K562 (cell line): ENCODE measurements at regions not wholly inside any gene's neighbourhood (a gene's known extent, or its start where the extent isn't known, plus 50 kb on each side); places are given as distances from the start of the nearest gene placed in this dataset.

ENCODE experiments used
- FUS ChIP-seq: fragments of 200-400 bp; formaldehyde crosslinking; optimal IDR thresholded peaks from 2 replicates; pipeline ENCODE3; 2017; ENCODE audit warnings: low read depth, low read length
- IRF2 ChIP-seq: sonication (generic); formaldehyde crosslinking; IDR thresholded peaks from 2 replicates; pipeline ENCODE4 v1.8.1; 2022; ENCODE audit warnings: mild to moderate bottlenecking, missing genetic modification reagents
- KDM2B ChIP-seq: fragments of 250-450 bp; sonication (Bioruptor Pico); IDR thresholded peaks from 2 replicates; pipeline ENCODE4 v1.8.0; 2021; ENCODE audit warnings: mild to moderate bottlenecking, moderate library complexity
- L3MBTL2 ChIP-seq: fragments of 450-650 bp; IDR thresholded peaks from 2 replicates; pipeline ENCODE4 v1.6.1; 2016; ENCODE audit warnings: mild to moderate bottlenecking, moderate library complexity
- NCOR1 ChIP-seq: fragments of 450-650 bp; IDR thresholded peaks from 2 replicates; pipeline ENCODE4 v1.6.1; 2016; ENCODE audit warnings: mild to moderate bottlenecking, moderate library complexity
- SMAD1 ChIP-seq: fragments of 150-350 bp; IDR thresholded peaks from 2 replicates; pipeline ENCODE4 v1.6.1; 2014; ENCODE audit warnings: low read length, low read depth; ENCODE audit not compliant: partially characterized antibody
- STAG1 ChIP-seq: sonication (generic); formaldehyde crosslinking; IDR thresholded peaks from 2 replicates; pipeline ENCODE4 v1.5.0; 2020; ENCODE audit warnings: missing genetic modification reagents, borderline replicate concordance
- TRIM24 ChIP-seq, 2 experiments: fragments of 450-650 bp; IDR thresholded peaks; 2 replicates each; pipeline ENCODE4 v1.6.1; 2016
- ZNF561 ChIP-seq: fragments of 450-650 bp; formaldehyde crosslinking; conservative IDR thresholded peaks from 2 replicates; pipeline ENCODE4 v1.4.0; 2020; ENCODE audit warnings: mild to moderate bottlenecking, moderate library complexity
- TF ChIP-seq, protein P1 (sequence below): fragments of 200-600 bp; sonication (generic); IDR thresholded peaks from one replicate; pipeline ENCODE4 v1.6.1; 2012; ENCODE audit warnings: mild to moderate bottlenecking, low read depth, low read length, inconsistent platforms
- TF ChIP-seq, protein P2 (sequence below): sonication (generic); formaldehyde crosslinking; IDR thresholded peaks from 2 replicates; pipeline ENCODE4 v1.9.0; 2022; ENCODE audit warnings: mild to moderate bottlenecking, missing genetic modification reagents

DNA sequence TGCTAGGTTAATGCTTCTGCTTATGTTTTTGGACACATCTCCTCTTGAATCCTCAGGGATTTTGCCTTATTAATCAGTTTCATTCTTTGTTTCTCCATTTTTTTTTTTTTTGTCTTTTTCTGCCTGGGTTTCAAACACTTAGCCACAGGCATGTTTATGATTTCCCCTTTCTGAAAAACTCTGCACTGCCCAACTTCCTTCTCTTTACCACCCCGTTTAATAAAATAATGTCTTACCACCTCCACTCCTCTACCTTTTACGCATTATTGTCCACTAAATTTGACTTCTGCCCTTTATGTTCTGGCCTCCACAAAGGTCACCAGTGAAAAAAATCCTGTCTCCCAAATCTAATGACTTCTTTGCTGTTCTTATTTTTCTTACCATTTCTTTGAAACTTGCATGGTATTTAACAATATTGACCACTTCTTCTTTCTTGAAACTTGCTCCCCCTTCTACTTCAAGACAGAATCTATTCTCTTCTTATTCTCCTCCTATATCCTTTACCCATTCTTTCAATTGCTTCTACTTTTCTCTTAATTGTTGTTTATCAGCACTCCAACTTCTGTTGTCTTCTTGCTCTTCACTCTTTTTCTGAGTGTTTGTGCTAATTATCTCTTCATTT, 150.3 kb downstream of the TNFSF18 start (continued):
- TF ChIP-seq, protein P1, sequence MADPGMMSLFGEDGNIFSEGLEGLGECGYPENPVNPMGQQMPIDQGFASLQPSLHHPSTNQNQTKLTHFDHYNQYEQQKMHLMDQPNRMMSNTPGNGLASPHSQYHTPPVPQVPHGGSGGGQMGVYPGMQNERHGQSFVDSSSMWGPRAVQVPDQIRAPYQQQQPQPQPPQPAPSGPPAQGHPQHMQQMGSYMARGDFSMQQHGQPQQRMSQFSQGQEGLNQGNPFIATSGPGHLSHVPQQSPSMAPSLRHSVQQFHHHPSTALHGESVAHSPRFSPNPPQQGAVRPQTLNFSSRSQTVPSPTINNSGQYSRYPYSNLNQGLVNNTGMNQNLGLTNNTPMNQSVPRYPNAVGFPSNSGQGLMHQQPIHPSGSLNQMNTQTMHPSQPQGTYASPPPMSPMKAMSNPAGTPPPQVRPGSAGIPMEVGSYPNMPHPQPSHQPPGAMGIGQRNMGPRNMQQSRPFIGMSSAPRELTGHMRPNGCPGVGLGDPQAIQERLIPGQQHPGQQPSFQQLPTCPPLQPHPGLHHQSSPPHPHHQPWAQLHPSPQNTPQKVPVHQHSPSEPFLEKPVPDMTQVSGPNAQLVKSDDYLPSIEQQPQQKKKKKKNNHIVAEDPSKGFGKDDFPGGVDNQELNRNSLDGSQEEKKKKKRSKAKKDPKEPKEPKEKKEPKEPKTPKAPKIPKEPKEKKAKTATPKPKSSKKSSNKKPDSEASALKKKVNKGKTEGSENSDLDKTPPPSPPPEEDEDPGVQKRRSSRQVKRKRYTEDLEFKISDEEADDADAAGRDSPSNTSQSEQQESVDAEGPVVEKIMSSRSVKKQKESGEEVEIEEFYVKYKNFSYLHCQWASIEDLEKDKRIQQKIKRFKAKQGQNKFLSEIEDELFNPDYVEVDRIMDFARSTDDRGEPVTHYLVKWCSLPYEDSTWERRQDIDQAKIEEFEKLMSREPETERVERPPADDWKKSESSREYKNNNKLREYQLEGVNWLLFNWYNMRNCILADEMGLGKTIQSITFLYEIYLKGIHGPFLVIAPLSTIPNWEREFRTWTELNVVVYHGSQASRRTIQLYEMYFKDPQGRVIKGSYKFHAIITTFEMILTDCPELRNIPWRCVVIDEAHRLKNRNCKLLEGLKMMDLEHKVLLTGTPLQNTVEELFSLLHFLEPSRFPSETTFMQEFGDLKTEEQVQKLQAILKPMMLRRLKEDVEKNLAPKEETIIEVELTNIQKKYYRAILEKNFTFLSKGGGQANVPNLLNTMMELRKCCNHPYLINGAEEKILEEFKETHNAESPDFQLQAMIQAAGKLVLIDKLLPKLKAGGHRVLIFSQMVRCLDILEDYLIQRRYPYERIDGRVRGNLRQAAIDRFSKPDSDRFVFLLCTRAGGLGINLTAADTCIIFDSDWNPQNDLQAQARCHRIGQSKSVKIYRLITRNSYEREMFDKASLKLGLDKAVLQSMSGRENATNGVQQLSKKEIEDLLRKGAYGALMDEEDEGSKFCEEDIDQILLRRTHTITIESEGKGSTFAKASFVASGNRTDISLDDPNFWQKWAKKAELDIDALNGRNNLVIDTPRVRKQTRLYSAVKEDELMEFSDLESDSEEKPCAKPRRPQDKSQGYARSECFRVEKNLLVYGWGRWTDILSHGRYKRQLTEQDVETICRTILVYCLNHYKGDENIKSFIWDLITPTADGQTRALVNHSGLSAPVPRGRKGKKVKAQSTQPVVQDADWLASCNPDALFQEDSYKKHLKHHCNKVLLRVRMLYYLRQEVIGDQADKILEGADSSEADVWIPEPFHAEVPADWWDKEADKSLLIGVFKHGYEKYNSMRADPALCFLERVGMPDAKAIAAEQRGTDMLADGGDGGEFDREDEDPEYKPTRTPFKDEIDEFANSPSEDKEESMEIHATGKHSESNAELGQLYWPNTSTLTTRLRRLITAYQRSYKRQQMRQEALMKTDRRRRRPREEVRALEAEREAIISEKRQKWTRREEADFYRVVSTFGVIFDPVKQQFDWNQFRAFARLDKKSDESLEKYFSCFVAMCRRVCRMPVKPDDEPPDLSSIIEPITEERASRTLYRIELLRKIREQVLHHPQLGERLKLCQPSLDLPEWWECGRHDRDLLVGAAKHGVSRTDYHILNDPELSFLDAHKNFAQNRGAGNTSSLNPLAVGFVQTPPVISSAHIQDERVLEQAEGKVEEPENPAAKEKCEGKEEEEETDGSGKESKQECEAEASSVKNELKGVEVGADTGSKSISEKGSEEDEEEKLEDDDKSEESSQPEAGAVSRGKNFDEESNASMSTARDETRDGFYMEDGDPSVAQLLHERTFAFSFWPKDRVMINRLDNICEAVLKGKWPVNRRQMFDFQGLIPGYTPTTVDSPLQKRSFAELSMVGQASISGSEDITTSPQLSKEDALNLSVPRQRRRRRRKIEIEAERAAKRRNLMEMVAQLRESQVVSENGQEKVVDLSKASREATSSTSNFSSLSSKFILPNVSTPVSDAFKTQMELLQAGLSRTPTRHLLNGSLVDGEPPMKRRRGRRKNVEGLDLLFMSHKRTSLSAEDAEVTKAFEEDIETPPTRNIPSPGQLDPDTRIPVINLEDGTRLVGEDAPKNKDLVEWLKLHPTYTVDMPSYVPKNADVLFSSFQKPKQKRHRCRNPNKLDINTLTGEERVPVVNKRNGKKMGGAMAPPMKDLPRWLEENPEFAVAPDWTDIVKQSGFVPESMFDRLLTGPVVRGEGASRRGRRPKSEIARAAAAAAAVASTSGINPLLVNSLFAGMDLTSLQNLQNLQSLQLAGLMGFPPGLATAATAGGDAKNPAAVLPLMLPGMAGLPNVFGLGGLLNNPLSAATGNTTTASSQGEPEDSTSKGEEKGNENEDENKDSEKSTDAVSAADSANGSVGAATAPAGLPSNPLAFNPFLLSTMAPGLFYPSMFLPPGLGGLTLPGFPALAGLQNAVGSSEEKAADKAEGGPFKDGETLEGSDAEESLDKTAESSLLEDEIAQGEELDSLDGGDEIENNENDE: no peak
- TF ChIP-seq STAG1 (CRISPR knock-in tag) (no peak), ZNF561 (no peak), IRF2 (CRISPR knock-in tag) (no peak), SMAD1 (no peak), L3MBTL2 (no peak), KDM2B (CRISPR knock-in tag) (no peak), FUS (no peak), NCOR1 (no peak), TRIM24 (IDR thresholded peaks at IDR 0.05) (no peak)
- TF ChIP-seq, protein P2, sequence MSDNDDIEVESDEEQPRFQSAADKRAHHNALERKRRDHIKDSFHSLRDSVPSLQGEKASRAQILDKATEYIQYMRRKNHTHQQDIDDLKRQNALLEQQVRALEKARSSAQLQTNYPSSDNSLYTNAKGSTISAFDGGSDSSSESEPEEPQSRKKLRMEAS: no peak
